G401 (cell line): ENCODE measurements at regions not wholly inside any gene's neighbourhood (a gene's known extent, or its start where the extent isn't known, plus 50 kb on each side); places are given as distances from the start of the nearest gene placed in this dataset.

Source experiments
- DNase-seq: peaks from one replicate; pipeline ENCODE4 v3.0.0-alpha.2; 2015; ENCODE audit warnings: low spot score
- in situ Hi-C: cut with HindIII; loops from 2 replicates; pipeline ENCODE4 v1.10.0; 2016; ENCODE audit warnings: low sequenced_read_pairs, mixed read lengths

DNA sequence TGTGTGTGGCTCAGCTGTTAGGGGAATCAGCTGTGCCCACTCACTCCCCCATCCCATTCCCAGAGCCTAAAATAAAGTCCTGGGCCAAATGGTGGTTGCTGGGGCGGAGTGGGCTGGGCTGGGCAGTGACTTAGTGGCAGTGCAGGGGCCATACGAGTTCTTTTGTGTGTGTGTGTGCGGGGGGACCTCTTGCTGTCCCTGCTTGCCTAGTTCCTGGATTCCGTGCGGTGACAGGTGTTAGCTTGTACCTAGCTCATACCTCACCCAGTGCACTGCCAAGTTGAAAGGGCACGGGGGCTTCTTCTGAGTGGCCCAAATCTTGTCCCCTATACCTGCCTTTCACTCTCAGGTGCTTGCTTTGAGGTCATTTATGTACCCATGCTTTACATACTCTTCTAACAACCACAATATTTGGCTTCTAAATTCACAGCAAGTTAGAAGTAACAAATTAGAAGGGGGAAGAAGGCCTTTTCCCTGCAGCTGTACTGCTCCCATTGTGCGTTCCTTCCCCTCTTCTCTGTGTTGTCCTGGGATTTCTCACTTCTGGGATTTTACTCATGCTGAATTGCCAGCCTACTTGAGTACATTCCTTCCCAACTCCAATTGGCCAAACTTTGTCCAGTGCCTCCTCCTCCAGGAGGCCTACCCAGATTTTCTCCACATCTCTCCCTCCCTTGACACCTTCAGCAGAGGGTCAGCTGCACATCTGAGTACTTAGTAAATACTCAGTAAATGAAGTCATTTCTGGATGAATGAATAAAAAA, 66.3 kb upstream of the POLG start:
- DNase-seq, result no peak
- in situ Hi-C loops, result no loop called here

DNA sequence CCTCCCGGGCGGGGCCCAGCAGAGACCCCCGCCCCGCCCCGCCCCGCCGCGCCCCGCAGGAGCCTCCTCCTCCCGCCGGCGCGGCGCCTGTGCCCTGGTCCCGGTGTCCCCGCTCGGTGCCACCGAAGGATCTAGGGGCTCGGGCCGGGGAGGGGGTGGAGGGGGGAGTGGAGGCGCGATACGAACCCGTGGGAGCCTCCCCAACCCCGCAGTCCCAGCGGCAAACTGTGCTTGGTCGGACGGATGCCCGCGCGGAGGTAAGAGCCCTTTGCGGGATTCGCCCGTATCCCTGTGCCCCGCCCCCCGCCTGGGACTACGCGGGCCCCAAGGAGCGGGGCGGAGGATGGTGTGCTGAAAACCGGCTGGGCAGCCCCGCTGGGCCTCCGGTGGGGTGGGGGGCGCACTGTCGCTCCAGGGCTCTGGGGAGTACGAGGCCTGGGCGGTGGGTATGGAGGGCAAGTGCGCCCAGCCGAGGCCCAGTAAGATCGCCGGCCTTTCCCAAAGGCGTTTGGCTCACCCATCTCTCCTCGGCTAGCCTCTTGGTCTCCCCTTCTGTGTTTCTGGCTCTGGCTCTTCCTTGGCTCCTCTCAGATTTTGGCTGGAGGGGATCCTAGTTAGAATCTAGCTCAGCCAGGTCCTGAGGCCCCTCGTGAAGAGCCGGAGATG, 65.6 kb upstream of the POLG start:
- DNase-seq, result peak; percentile 37
- in situ Hi-C loops, result no loop called here

DNA sequence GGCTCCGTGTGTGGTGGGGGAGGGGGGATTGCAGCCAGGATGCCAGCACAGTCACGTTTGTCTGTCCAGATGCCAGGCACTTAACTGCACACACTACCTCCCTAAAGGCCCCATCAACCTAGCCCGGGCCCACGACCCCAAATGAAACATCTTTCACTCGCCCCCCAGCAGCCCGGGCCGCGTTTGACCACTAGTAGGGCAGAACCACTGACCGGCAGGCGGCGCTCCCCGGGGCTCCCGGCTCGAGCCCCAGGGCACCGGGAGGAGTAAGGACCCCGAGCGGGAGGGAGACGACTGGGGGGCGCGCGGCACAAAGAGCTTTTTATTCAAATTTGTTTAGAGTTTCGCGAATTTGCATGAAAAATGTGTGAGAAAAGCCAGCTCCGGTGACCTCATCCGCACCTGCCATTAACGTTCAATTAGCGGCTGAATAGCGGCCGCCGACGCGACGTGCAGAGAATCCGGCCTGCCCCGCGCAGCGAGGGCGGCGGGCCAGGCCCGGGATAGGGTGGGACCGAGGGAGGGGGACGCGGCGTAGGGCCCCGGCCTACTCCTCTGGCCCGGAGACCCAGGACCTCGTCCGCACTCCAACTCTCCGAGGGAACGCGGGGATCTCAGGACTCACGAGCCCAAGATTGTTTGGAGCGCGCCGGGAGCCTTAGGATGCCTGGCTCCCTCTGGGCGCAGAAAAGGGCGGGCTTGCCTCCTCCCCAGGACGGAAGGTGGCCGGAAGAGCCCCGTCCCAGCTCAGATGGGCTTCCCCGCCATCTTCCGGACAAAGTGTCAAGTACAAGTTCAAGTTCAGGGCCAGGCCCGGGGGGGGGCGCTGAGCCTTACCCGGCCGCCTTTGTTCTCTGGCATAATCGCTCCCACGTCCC, 64.9 kb upstream of the POLG start:
- DNase-seq, result peak; percentile 58
- in situ Hi-C loops, result no loop called here

DNA sequence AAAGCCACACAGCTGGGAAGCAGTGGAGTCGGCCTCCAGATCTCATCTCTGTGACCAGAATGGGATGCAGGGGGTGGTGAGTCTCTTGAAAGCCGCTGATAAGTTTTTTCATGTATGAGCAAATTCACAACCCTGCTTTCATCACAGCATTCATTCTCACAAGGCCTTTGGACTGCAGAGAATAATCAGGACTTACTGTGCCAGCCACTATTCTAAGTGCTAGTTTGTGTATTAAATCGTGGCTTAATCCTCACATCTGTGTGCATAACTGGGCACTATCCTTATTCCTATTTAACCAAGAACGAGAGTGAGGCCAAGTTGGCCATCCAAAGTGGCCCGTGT, 64.2 kb upstream of the POLG start:
- DNase-seq, result no peak
- in situ Hi-C loops, result no loop called here

DNA sequence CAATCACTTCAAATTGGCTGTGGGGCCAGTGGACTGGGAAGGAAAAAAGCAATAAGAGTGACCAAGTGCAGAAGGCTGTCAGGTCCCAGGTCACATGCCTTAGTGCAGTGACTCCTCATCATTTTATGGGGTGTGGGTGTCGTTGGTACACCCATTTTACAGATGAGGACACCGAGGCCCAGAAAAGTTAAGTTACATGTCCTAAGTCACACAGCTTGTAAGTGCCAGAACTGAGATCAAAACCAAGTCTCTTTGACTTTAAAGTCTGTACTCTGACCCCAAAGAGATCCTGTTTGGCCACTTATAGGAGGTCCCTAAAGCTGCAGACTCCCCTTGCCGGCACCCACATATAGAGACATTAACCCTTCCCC, 63.0 kb upstream of the POLG start:
- no peak for DNase-seq
- in situ Hi-C loops, result no loop called here

DNA sequence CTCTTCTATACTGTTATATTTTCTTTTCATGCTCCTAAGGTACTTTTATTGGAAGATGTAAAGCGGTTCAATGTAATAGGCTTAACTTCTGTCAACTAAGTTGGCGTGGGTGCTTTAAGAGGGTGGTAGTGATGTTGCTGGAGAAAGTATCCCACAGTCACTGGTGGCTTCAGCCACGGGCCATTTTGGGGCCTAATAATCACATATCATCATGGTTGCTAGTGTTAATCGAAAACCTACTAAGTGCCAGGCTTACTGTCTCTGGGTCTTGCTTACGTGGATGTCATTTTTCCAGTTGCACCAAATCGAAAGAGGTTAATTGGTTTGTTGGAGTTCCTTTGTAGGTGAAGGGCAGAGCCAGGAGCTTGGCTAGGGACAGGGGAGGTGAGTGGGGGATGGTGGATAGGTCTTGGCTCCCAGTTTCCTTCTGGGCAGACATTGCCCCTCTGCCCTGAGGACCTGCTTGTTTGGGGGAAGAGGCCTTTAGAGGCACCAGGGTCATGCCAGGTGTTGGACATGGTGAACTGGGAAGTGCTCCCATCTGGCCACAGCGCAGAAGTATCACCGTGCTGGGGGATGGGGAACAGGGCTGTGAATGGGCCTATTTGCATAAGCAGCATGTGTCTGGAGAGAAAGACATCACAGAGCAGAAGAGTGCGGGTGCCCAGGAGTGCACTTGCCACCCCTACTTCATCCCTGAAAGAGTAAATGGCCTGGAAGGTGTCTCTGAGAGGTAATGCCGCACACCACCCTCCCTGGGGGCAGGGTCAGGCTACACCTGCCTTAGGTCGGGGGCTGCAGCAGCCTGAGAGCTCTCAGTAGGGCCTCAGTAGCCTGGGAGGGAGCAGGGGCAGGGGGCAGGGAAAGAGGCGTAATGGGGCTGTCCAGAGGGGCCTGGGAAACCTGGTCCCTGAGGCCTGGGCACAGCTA, 62.4 kb upstream of the POLG start:
- no peak for DNase-seq
- in situ Hi-C loops, result no loop called here

DNA sequence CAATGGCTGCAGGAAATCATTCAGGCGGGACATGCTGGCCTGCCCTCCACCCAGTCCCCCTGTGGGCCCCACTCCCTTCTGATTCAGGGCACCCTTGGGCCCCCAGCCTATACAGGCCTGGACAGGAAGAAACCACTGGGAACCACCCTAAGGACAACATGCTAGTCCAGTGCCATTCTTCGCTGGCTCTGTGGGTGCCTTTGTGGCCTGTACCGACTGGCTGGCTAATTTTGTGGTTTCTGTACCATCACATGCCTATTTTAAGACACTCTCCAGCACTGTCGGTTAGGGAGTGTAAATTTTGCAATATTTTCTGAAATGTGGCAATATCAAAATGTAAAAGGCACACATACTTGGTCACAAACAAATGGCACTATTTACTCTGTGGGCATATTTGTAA, 61.4 kb upstream of the POLG start:
- in situ Hi-C loops, result no loop called here
- DNase-seq, result no peak

DNA sequence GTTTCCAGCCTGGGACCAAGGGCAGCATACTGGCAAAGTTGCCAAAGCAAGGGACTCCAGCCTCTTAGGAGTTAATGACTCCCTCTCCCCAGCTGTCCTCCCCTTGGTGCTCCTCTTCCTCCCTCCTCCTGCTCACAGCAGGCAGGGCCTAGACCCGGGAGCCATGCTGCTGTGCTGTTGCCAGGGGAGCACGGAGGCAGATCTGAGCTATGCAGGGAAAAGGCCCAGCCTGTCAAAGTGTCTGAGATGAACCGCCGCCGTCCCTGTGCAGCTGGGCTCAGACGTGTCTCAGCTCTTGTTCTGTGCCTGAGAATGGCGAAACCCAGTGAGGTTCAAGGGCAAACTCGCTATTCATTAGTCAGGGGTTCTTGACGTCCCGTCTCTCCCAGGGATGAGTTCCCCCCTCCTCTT, 60.8 kb upstream of the POLG start:
- DNase-seq, result no peak
- in situ Hi-C loops, result no loop called here

DNA sequence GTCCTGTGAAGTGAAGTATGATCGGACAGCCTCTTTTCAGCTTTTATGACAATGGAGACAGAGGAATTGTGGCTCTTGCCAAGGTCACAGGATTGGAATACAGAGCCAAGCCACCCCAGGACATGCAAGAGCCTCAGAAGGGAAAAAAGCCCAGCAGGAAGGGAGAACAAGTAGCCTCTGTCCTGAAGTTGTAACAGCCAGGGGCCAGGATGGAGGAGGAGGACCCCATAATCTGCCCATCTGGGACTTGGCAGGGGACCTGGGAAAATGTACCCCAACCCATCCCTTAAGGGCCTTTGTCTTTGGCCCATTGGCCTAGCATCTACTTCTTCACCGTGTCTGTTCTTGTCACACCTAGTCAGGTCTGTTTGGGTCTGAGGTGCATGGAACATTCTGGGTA, 60.4 kb upstream of the POLG start:
- in situ Hi-C loops, result no loop called here
- DNase-seq, result no peak

DNA sequence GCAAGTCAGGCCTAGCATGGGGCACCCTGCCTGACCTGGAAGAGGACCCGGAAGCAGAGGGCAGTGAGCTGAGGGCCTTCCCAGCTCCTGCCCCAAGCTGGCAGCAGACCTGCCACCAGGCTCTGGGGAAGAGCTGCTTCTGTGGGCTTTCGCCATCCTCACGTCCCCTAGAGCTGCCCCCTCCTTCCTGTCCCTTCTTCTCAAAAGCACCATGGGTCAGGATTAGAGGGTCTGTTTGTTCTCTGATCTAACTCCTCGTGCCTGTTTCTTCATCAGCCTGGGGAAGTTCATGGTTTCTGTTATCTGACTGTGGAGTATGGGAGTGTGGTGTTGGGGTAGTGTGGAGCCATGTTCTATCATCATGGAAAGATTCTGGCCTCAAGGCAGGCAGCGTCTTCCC, 58.4 kb upstream of the POLG start:
- in situ Hi-C loops, result no loop called here
- no peak for DNase-seq

DNA sequence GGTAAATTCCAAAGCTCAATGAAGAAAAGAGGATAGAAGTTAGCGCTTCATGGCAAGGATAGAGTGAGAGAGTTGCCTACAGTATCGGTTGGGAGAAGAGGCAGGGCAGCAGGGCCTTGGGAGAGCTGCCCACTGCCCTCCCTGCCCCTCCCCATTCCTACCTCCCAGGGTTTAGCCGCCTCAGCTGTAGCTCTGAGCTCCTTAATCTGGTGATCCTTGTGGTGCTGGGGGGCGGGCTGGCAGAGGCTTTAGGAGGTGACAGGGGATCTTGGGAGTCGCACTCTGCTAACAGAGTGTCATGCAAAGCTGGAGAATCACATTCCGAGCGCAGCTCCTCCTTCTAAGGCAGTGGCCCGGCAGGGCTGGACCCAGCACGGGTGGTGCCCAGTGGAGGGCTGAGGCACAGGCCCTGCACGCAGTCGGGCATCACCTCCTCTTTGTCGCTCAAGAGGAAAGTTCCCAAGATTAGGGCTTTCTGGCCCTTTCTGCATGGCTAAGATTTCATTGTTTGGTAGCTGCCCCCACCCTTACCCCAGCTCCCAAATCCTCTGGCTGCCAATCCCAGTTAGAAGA, 57.1 kb upstream of the POLG start:
- in situ Hi-C loops, result no loop called here
- DNase-seq, result no peak

DNA sequence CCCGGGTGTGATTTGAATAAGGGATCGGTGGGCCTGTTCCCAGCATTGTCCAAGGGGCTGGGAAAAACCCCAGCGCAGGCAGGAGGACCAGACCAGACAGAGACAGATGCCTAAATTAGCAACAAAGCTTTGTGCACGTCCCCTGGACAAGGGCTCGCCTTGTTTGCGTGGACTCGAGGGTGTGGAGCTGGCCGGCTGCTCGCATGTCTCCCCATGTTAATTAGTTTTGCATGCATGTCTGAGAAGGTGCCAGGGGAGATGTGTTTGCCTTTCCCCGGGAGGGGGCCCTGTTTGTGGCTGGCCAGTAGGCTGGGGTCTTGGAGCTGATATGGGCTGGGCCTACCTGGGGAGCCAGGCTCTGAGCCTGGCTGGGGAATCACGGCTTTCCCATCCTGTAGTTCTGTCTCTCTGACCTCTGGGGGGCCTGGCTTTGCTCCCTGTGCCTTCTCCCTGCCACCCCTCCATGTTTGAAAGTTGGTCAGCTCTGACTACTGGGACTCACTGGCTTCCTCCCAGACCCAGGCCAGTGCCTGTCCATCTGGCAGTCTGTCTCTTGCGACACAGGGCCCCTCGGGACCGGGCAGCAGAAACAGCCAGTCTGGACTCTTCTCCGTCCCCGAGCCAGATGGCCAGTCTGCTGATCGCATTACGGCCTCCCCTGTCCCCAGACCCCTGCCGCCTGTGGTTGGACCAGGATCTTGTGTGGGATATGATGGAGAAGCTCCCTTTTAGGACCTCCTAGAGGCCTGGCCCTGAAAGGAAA, 55.4 kb upstream of the POLG start:
- in situ Hi-C loops, result no loop called here
- no peak for DNase-seq

DNA sequence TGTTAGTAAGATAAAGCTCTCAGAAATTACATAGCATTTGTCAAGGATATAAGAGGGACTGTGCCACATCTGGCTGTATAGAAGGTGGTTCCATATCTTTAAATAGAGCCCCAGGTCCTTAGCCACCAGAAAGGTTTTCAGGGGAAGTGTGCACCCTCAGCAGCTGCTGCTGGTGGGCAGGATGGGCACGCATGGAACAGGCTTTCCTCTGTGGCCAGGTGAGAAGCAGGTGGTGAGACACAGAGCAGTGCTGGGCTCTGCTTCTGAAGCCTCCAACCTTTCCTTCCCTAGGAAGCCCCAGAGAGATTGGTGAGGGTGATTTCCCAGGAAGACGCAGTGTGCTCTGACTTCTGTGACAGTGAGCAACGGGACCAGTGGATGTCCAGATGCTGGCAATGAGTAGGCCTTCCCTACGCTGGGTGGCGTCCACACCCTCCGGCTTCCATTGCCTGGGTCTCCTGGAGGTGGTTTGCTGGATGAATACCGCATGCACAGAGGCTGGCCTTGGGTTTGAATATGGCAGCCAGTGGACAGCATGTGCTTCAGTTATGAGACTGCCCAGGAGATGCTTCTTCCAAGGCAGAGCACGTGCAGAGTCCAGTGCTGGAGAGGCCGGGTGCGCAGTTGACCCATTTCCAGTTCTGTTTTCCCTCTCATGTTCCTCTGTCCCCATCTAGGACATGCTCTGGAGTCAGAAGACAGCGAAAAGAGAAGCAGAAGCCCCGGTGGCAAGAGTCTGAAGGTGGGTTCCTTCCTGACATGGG, 52.7 kb upstream of the POLG start:
- in situ Hi-C loops, result no loop called here

DNA sequence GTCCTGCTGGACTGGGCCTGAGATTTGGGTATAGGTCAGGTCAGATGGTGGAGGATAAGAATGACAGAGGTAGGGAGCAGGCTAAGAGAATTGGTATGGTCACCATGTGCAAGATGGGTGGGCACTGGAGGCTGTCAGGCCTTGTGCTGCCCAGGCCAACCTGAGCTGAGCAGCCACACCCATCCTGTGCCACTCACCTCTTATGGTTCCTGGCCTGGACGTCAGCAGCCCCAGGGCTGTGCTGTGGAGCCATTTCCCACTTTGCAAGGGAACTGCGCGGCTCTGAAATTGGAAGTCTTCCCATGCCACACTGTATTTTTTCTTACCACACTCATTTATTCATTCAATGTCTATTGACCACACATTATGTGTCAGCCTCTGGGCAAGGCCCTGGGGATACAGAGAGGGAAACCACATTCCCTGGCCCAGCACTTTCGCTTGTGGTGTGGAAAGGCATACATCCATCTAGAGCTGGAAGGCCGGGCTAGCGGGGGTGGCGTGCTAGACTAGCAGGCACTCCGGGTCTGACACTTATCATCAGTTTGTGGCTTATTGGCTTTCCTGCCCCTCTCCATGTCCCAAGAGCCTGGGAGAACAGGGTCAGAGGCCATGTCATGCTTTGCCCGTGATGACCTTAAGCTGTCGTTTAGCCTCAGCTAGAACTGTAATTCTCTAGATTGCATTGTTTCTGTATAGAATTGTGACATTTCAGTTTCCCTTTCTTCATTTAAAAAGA, 51.1 kb upstream of the POLG start:
- in situ Hi-C loops, result no loop called here
- DNase-seq, result no peak

More for the DNA sequence above, 52.7 kb upstream of the POLG start:
- DNase-seq, result no peak
